Activated T-cell treated with anti-CD3 and anti-CD28 coated beads, Interleukin-2, amount 50 U/mL, for 24 hours (primary cell): ENCODE measurements at regions not wholly inside any gene's neighbourhood (a gene's known extent, or its start where the extent isn't known, plus 50 kb on each side); places are given as distances from the start of the nearest gene placed in this dataset.
"Not testable (repeated sequence)": the region's sequence is repeated elsewhere in the genome, so short reads cannot be mapped to it uniquely, and the experiment has no call there.

ENCODE experiments used
- DNase-seq: peaks from one replicate; pipeline ENCODE4 v3.0.0-alpha.2; 2020
- H3K27ac Mint-ChIP-seq: 2 replicates; pipeline ENCODE4 v1.8.0; 2020; ENCODE audit warnings: mild to moderate bottlenecking, mixed read lengths
- H3K27me3 Mint-ChIP-seq: 2 replicates; pipeline ENCODE4 v1.8.0; 2020; ENCODE audit warnings: mixed read lengths
- H3K36me3 Mint-ChIP-seq: 2 replicates; pipeline ENCODE4 v1.8.0; 2020; ENCODE audit warnings: low read depth, mixed read lengths
- H3K4me1 Mint-ChIP-seq: 2 replicates; pipeline ENCODE4 v1.8.0; 2020; ENCODE audit warnings: low read depth, mixed read lengths
- H3K4me3 Mint-ChIP-seq: 2 replicates; pipeline ENCODE4 v1.8.0; 2020; ENCODE audit warnings: mild to moderate bottlenecking, moderate library complexity, mixed read lengths
- H3K9me3 Mint-ChIP-seq: 2 replicates; pipeline ENCODE4 v1.8.0; 2020; ENCODE audit warnings: mixed read lengths

- Mint-ChIP-seq H3K36me3 (no peaks in the 10 kb centered on the region), H3K27ac (no peak overlapping the region), H3K27me3 (no peaks in the 10 kb centered on the region), H3K9me3 (no peaks in the 10 kb centered on the region), H3K4me1 (peaks cover 10% of the 10 kb centered on the region), H3K4me3 (no peak overlapping the region)
- no peak for DNase-seq
Measured at GRCh38 chr15:81056304-81056703, 55.6 kb downstream of the TLNRD1 start.

DNA sequence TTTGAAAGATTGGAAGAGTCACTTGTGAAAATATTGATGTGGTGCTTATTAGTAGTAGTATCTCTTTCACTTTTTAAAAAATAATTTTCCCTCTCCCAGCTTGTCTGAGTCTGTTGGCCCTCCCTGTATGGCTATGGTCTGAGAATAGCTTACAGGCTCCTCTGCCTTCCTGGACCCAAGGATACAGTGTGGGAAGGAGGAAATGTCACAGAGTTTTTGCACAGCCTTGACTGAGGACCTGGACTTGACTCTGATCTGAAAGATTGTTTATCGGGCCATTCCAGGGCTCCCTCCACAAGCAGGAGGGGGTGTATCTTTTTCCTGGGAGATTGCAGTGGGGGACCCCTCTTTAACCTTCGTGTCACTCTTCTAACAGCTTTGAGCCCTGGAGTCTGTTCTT, 59.7 kb downstream of the TLNRD1 start:
- no peak for DNase-seq
- no peaks in the 10 kb centered on the region for H3K36me3 Mint-ChIP-seq
- peaks cover 3% of the 10 kb centered on the region for H3K4me1 Mint-ChIP-seq
- H3K9me3 Mint-ChIP-seq = no peaks in the 10 kb centered on the region
- no peaks in the 10 kb centered on the region for H3K27me3 Mint-ChIP-seq
- no peak overlapping the region for H3K4me3 Mint-ChIP-seq
- H3K27ac Mint-ChIP-seq = no peak overlapping the region

GRCh38 chr15:81060907-81061306, 60.2 kb downstream of the TLNRD1 start:
- Mint-ChIP-seq H3K4me1 (peaks cover 3% of the 10 kb centered on the region), H3K27me3 (no peaks in the 10 kb centered on the region), H3K27ac (no peak overlapping the region), H3K36me3 (no peaks in the 10 kb centered on the region), H3K9me3 (no peaks in the 10 kb centered on the region), H3K4me3 (no peak overlapping the region)
- no peak for DNase-seq

GRCh38 chr15:81061490-81062253, 60.9 kb downstream of the TLNRD1 start:
- Mint-ChIP-seq H3K4me3 (no peak overlapping the region), H3K9me3 (no peaks in the 10 kb centered on the region), H3K4me1 (peaks cover 3% of the 10 kb centered on the region), H3K27me3 (no peaks in the 10 kb centered on the region), H3K36me3 (no peaks in the 10 kb centered on the region), H3K27ac (no peak overlapping the region)
- no peak for DNase-seq

DNA sequence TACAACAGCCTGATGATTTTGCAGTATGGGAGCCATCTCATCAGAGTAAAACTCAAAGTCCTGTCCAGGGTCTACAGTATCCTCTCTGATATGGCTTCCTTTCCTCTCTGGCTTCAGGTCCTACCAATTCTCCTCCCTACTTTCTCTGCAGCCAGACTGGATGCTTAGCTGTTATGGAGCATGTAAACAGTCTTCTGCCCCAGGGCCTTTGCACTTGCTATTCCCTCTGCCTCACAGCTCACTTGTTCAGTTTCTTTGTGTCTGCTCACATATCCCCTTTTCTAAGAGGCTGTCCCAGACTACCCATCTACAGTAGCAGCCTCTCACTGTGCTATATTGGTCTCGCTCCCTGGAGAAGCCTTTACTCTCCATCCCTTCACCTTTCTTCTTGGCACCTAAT, 62.2 kb downstream of the TLNRD1 start:
- no peak for DNase-seq
- H3K27me3 Mint-ChIP-seq = no peaks in the 10 kb centered on the region
- H3K27ac Mint-ChIP-seq = no peak overlapping the region
- H3K36me3 Mint-ChIP-seq = no peaks in the 10 kb centered on the region
- H3K4me1 Mint-ChIP-seq = peaks cover 3% of the 10 kb centered on the region
- no peak overlapping the region for H3K4me3 Mint-ChIP-seq
- no peaks in the 10 kb centered on the region for H3K9me3 Mint-ChIP-seq

DNA sequence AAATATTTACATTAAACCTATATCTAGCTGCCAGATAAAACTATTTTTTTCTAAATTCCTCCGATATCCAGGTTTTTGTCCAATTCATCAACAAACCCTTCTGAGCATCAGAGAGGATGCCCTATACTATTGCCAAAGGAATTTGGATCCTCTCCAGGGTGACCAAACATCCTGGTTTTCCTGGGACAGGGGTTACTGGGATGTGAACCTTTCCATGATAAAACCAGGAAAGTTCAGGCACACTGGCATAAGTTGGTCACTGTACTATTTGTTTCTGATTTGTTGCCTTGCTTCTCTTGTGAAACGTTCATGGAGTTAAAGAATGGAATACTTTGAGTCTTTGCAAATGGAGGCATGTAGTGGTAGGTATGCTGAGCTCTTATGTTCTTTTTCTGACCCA, 63.5 kb downstream of the TLNRD1 start:
- H3K36me3 Mint-ChIP-seq = no peaks in the 10 kb centered on the region
- H3K27ac Mint-ChIP-seq = no peak overlapping the region
- H3K4me1 Mint-ChIP-seq = peaks cover 3% of the 10 kb centered on the region
- no peaks in the 10 kb centered on the region for H3K9me3 Mint-ChIP-seq
- no peak for DNase-seq
- no peak overlapping the region for H3K4me3 Mint-ChIP-seq
- H3K27me3 Mint-ChIP-seq = no peaks in the 10 kb centered on the region

DNA sequence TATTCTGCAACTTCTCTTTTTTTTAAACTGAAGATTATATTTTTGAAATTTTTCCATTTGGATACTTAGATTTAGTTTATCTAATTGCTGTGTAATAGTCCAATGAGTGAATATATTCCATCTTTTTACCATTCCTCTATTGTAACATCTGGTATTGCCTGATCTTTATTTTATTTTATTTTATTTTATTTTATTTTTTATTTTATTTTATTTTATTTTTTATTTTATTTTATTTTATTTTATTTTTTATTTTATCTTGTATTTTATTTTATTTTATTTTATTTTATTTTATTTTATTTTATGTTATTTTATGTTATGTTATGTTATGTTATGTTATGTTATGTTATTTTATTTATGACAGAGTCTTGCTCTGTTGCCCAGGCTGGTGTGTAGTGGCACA, 66.5 kb upstream of the CFAP161 start:
- H3K27me3 Mint-ChIP-seq, H3K27ac Mint-ChIP-seq, DNase-seq, H3K4me3 Mint-ChIP-seq, H3K36me3 Mint-ChIP-seq, H3K9me3 Mint-ChIP-seq, H3K4me1 Mint-ChIP-seq: not testable (repeated sequence)

- Mint-ChIP-seq H3K9me3 (no peaks in the 10 kb centered on the region), H3K27ac (no peak overlapping the region), H3K36me3 (no peaks in the 10 kb centered on the region), H3K4me3 (no peak overlapping the region), H3K27me3 (peaks cover 3% of the 10 kb centered on the region), H3K4me1 (no peaks in the 10 kb centered on the region)
- DNase-seq = no peak
Measured at GRCh38 chr15:81068516-81068915, 65.6 kb upstream of the CFAP161 start.

DNA sequence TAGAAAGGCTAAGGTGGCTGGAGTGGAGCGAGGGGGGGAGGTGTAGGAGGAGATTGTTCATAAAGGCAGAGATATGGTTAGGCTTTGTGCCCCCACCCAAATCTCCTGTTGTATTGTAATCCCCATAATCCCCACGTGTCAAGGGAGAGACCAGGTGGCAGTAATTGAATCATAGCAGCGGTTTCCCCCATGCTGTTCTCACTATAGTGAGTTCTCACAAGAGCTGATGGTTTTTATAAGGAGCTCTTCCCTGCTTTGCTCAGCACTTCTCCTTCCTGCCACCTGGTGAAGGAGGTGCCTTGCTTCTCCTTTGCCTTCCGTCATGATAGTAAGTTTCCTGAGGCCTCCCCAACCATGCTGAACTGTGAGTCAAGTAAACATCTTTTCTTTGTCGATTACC, 64.7 kb upstream of the CFAP161 start:
- DNase-seq = no peak
- Mint-ChIP-seq H3K36me3 (no peaks in the 10 kb centered on the region), H3K27me3 (peaks cover 3% of the 10 kb centered on the region), H3K4me3 (no peak overlapping the region), H3K4me1 (no peaks in the 10 kb centered on the region), H3K27ac (no peak overlapping the region), H3K9me3 (no peaks in the 10 kb centered on the region)

GRCh38 chr15:81069909-81070308, 64.2 kb upstream of the CFAP161 start:
- no peak for DNase-seq
- H3K36me3 Mint-ChIP-seq = no peaks in the 10 kb centered on the region
- peaks cover 3% of the 10 kb centered on the region for H3K27me3 Mint-ChIP-seq
- peaks cover 4% of the 10 kb centered on the region for H3K4me1 Mint-ChIP-seq
- H3K27ac Mint-ChIP-seq = no peak overlapping the region
- H3K9me3 Mint-ChIP-seq = no peaks in the 10 kb centered on the region
- no peak overlapping the region for H3K4me3 Mint-ChIP-seq

DNA sequence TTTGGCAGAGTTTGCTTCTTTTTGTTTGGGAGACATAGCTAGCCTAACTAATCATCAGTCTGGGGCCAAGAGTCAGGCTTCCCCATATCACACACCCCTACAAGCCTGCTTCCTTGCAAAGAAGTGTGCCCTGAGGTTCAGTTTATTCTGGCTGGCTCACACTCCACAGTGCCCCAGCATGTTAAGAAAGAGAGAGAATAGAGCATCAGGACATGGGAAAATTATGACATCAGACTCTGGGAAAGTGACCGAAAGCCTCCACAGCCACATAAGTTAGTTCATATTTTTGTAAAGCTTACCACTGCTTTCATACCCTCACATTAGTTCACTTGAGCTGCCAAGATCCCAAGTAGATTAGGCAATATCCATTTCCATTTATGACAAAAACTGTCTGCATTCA, 63.0 kb upstream of the CFAP161 start:
- DNase-seq = no peak
- H3K27ac Mint-ChIP-seq = no peak overlapping the region
- peaks cover 3% of the 10 kb centered on the region for H3K27me3 Mint-ChIP-seq
- H3K4me1 Mint-ChIP-seq = peaks cover 7% of the 10 kb centered on the region
- H3K36me3 Mint-ChIP-seq = no peaks in the 10 kb centered on the region
- H3K9me3 Mint-ChIP-seq = no peaks in the 10 kb centered on the region
- no peak overlapping the region for H3K4me3 Mint-ChIP-seq

DNA sequence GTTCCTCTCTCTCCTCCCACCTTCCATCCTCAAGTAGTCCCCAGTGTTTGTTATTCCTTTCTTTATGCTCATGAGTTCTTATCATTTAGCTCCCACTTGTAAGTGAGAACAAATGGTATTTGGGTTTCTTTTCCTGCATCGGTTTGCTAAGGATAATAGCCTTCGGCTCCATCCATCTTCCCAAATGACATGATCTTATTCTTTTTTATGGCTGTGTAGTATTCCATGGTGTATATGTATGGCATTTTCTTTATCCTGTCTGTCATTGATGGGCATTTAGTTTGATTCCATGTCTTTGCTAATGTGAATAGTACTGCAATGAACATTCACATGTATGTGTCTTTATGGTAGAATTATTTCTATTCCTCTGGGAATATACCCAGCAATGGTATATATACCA, 62.4 kb upstream of the CFAP161 start:
- Mint-ChIP-seq H3K9me3 (no peaks in the 10 kb centered on the region), H3K36me3 (no peaks in the 10 kb centered on the region), H3K27me3 (peaks cover 3% of the 10 kb centered on the region), H3K4me1 (peaks cover 7% of the 10 kb centered on the region), H3K4me3 (no peak overlapping the region), H3K27ac (no peak overlapping the region)
- DNase-seq = no peak

DNA sequence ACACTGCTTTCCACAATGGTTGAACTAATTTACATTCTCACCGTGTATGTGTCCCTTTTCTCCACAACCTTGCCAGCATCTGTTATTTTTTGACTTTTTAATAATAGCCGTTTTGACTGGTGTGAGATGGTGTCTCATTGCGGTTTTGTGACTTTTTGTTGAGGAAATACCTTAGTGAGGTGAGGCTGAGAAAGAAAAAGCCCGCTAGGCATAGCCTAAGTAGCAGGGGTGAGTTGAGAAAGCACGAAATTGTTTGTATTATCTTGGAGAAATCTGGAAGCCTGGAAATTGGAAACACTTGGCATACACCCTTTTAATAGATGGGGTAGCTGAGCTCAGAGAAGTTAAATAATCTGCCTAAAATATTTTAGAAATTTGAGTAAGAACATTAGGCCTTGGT, 61.5 kb upstream of the CFAP161 start:
- Mint-ChIP-seq H3K4me3 (no peak overlapping the region), H3K9me3 (peaks cover under 1% of the 10 kb centered on the region), H3K36me3 (no peaks in the 10 kb centered on the region), H3K4me1 (peaks cover 7% of the 10 kb centered on the region), H3K27ac (no peak overlapping the region), H3K27me3 (peaks cover 3% of the 10 kb centered on the region)
- DNase-seq = no peak

DNA sequence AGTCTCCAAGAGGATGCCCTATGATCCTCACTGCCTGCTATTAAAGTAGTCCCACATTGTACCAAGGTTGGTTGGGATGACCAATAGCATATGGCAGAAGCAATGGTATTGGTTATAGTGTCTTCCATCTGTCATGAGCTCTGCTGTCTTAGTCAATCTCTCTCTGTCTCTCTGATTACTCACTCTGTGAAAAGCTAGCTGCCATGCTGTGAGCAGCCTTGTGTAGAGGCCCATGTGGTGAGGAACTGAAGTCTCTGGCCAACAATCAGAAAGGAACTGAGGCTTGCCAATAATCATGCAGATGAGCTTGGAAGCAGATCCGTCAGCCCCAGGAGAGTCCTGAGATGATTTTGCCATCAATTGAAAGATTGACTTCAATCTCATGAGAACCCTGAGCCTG, 60.3 kb upstream of the CFAP161 start:
- no peak for DNase-seq
- Mint-ChIP-seq H3K4me1 (peaks cover 7% of the 10 kb centered on the region), H3K27ac (no peak overlapping the region)

GRCh38 chr15:81074773-81075172, 59.3 kb upstream of the CFAP161 start:
- no peak for DNase-seq
- Mint-ChIP-seq H3K4me3 (no peak overlapping the region), H3K36me3 (no peaks in the 10 kb centered on the region), H3K27me3 (peaks cover 3% of the 10 kb centered on the region), H3K4me1 (peaks cover 7% of the 10 kb centered on the region), H3K27ac (no peak overlapping the region), H3K9me3 (peaks cover 2% of the 10 kb centered on the region)

More for the DNA sequence above, 60.3 kb upstream of the CFAP161 start:
- Mint-ChIP-seq H3K9me3 (peaks cover 2% of the 10 kb centered on the region), H3K4me3 (no peak overlapping the region), H3K36me3 (no peaks in the 10 kb centered on the region), H3K27me3 (peaks cover 3% of the 10 kb centered on the region)

GRCh38 chr15:81075272-81075671, 58.8 kb upstream of the CFAP161 start:
- peaks cover 2% of the 10 kb centered on the region for H3K9me3 Mint-ChIP-seq
- no peak overlapping the region for H3K4me3 Mint-ChIP-seq
- peaks cover 2% of the 10 kb centered on the region for H3K27me3 Mint-ChIP-seq
- H3K36me3 Mint-ChIP-seq = no peaks in the 10 kb centered on the region
- DNase-seq = no peak
- H3K4me1 Mint-ChIP-seq = peaks cover 7% of the 10 kb centered on the region
- peak overlapping the region; percentile 22 for H3K27ac Mint-ChIP-seq
